HG03039 (cell line): ENCODE measurements at regions not wholly inside any gene's neighbourhood (a gene's known extent, or its start where the extent isn't known, plus 50 kb on each side); places are given as distances from the start of the nearest gene placed in this dataset.
"Not testable (repeated sequence)": the region's sequence is repeated elsewhere in the genome, so short reads cannot be mapped to it uniquely, and the experiment has no call there.

Source experiments
- ATAC-seq: cut with Tn5 transposase; IDR thresholded peaks from one replicate; pipeline ENCODE4 v1.9.1; 2021; ENCODE audit warnings: mild to moderate bottlenecking, moderate library complexity; ENCODE audit not compliant: unreplicated experiment

DNA sequence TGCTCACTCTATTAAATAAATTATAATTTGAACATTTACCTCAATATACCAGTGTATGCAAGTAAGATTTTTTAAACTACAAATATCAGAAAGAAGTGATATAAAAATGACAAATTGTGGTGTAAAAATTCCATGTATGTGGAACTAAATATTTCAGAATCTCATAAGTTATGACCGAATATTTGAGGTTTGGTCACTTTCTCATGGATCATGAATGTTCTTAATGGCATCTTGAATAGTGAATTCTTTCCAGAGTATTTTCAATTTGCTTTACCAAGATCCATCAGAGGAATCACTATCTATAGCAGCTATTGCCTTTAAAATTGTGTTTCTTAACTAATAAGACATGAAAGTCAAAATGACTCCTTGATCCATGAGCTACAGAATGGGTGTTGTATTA lies 950.6 kb downstream of the TBC1D32 start:
- ATAC-seq = no peak

- ATAC-seq = peak; percentile 77
Measured at GRCh38 chr6:120378582-120379220, 955.6 kb downstream of the TBC1D32 start.

GRCh38 chr6:120373185-120373584 lies 961.1 kb downstream of the TBC1D32 start:
- no peak for ATAC-seq

DNA sequence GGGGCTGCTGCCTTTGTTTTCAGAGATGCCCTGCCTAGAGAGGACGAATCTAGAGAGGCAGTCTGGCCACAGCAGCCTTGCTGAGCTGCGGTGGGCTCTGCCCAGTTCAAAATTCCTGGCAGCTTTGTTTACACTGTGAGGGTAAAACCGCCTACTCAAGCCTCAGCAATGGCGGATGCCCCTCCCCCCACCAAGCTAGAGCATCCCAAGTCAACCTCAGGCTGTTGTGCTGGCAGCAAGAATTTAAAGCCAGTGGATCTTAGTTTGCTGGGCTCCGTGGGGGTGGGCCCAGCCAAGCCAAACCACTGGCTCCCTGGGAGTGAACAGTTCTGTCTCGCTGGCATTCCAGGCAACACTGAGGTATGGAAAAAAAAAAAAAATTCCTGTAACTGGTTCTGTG lies 970.9 kb downstream of the TBC1D32 start:
- ATAC-seq = no peak

GRCh38 chr6:120358535-120358934 lies 975.7 kb downstream of the TBC1D32 start:
- not testable (repeated sequence) for ATAC-seq

- ATAC-seq = no peak
Measured at GRCh38 chr6:120357447-120357846, 976.8 kb downstream of the TBC1D32 start.

DNA sequence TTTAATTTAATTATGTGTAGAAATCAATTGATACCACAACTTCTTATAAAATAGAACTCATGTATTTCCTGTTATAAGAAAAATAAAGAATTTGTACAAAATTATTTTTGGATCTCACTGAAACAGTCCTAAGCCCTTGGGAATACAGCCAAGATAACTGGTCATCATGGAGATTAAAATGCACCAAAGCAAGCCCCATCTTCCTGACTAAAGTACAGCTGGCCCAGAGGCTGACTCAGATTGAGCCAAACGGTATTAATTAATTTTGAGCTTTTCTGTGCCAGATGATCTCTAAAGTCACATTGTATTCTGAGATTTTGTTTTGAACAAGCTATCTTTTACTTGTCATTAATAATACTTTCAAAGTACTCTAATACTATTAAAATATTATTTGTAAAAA lies 978.5 kb downstream of the TBC1D32 start:
- no peak for ATAC-seq

- no peak for ATAC-seq
Measured at GRCh38 chr6:120354452-120355098, 979.7 kb downstream of the TBC1D32 start.

GRCh38 chr6:120352491-120352890 lies 981.8 kb downstream of the TBC1D32 start:
- no peak for ATAC-seq

DNA sequence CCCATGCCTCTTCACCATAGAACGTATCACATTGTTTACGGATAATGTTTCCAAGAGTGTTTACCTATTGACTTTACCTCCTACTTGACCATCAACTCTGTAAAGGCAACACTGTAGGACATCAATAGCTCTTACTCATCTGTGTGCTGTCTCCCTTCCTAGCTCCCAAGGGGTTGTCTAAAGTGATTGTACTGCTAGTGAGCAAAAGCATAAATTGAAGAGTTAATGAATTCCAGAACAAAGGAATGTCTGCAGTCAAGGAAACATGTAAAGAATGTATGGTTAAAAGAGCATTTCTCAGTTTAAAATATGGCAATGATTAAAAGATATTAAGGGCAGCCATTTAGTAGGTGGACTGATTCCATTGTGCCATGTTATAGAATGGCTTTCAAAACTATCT lies 985.4 kb downstream of the TBC1D32 start:
- no peak for ATAC-seq

GRCh38 chr6:120328521-120328920 lies 979.0 kb upstream of the MAN1A1 start:
- ATAC-seq = no peak

DNA sequence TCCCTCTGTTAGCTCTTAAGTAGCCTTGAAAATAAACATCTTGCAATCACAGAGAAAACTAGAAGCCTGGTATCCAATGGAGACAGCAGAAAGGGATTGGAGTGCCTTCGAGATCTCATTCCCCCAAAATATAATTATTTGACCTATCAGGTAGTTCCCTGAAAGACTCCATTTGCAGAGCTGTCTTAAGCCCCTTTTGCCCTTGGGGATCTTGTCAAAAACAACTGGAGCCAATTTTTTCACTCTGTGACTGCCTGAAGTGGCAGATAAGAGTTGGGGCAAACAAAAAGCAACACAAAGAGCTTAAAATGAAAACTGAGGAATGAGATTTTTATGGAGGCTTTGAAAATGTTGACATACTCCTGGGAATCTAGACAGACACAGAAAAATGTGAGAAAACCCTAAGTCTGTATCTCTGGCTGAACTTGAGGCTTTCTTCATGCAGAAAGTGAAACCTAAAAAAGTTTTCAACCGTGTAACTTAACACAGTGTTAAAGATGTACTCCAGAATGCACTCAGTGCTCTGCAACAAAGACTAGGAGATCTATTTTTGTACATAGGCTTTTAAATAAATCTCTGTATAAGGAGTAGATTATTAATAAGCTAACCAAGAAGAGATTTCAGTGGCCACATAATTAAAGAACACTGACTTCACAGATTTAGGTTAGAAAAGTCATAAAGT lies 971.1 kb upstream of the MAN1A1 start:
- no peak for ATAC-seq

- ATAC-seq = no peak
Measured at GRCh38 chr6:120304223-120304622, 954.7 kb upstream of the MAN1A1 start.

- no peak for ATAC-seq
Measured at GRCh38 chr6:120303527-120303926, 954.0 kb upstream of the MAN1A1 start.

- ATAC-seq = no peak
Measured at GRCh38 chr6:120302041-120302440, 952.5 kb upstream of the MAN1A1 start.

GRCh38 chr6:120290964-120291363 lies 941.4 kb upstream of the MAN1A1 start:
- ATAC-seq = no peak

DNA sequence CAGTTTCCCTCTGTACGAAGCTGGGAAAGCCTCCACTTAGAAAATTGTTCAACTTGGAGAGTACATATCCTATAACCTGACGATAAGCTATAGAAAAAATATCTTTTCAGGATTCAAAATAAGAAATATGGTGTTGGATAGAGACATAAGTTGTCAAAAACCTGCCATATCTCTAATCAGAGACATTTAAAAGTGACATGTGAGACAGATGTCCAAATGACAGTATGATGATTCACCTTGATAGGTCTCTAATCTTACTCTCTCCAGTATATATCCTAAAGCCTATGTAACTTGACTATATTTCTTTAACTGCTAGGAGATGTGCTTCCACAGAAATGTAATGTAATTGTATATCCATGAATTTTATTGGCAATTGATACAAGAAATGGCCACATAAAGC lies 932.4 kb upstream of the MAN1A1 start:
- ATAC-seq = no peak

- no peak for ATAC-seq
Measured at GRCh38 chr6:120279466-120280167, 930.1 kb upstream of the MAN1A1 start.

DNA sequence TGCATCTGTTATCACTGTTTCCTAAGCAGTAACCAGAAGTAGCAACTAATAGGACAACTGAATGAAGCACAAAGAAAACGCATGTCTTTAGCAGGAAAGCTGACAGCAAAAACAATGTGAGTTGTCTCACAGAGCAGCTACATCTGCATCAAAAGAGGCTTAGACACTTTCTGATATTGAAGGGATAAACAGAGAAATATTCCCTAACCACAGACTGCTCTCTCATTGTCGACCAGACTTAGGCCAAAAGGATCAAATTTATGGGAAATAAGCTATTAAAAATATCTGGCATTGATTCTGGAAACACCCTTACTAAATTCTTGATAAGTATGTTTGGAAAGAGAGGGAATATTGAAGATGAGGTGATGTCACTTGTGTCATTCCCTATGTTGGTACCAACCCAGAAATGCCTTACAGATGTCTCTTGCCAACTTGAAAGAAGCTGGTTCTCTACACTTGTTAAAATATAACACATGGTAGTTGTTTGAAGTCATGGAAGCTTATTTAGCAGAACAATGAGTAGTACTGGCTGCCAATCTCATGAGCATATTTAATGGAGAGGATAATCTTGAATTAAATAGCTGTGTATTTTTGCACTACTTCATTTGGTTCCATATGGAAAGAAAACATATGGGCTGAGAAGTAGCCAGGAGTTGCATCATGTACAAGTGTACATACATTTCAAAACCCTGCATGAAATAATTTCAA lies 929.3 kb upstream of the MAN1A1 start:
- ATAC-seq = no peak

DNA sequence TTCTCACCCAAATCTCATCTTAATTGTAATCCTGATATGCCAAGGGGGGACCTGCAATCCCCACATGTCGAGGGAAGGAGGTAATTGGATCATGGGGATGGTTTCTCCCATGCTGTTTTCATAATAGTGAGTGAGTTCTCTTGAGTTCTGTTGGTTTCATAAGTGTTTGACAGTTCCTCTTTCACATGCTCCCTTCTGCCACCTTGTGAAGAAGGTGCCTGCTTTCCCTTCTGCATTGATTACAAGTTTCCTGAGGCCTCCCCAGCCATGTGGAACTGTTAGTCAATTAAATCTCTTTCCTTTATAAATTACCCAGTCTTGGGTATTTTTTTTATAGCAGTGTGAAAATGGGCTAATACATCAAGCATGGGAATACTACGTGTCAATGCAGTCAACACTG lies 925.0 kb upstream of the MAN1A1 start:
- ATAC-seq = peak; percentile 48

- no peak for ATAC-seq
Measured at GRCh38 chr6:120273411-120273810, 923.9 kb upstream of the MAN1A1 start.
